ENCODE measurements at regions not wholly inside any gene's neighbourhood (a gene's known extent, or its start where the extent isn't known, plus 50 kb on each side); places are given as distances from the start of the nearest gene placed in this dataset.

- DNase-seq, result no peak
These were observed 83.1 kb upstream of the FNDC3B start for GRCh38 chr3:171956181-171956683.

- DNase-seq, result no peak
These were observed 82.7 kb upstream of the FNDC3B start for GRCh38 chr3:171956705-171957104.

- DNase-seq, result no peak
These were observed 79.8 kb upstream of the FNDC3B start for GRCh38 chr3:171959532-171960089.

- DNase-seq, result no peak
These were observed 79.2 kb upstream of the FNDC3B start for GRCh38 chr3:171960159-171960558.

DNA sequence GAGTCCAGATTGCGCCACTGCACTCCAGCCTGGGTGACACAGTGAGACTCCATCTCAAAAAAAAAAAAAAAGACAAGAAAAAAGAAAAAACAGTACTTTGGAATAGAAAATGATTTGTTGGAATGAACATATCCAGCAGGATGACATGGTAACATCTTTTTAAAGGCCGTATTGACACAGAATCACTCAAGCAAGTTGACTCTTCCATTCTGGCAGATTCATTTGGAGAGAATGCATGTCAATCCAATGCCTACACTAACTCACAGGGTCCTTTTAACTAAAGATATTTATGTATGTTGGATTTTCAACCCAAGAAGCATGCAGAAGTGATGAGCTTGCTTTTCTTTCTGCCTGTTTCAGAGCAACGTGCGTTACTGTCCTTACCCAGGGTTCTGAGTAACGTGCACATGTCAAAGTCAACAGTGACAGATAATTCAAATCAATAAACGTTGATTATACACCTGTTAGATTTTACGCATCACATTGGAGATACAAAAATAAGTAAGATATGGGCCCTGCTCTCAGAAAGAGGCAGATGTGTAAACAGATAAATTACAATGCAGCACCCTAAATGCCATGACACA, 77.1 kb upstream of the FNDC3B start:
- DNase-seq, result no peak

DNA sequence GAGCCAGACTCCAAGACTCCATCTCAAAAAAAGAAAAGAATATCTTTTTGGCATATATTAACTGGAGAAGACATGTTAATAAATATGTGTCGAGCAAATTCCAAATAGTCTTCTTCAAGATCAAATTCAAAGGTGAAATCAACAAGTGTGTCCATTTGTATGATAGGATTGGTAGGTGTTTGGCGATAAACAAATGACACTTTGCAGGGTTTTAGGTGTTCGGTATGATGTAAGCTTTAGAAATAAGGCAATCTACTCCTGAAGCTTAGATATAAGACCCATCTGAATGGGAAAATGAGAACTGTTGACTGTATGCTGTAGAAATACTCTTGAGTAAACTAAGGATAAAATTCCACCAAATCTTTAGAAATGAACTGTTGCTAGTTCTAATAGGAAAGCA, 75.8 kb upstream of the FNDC3B start:
- DNase-seq, result no peak

DNA sequence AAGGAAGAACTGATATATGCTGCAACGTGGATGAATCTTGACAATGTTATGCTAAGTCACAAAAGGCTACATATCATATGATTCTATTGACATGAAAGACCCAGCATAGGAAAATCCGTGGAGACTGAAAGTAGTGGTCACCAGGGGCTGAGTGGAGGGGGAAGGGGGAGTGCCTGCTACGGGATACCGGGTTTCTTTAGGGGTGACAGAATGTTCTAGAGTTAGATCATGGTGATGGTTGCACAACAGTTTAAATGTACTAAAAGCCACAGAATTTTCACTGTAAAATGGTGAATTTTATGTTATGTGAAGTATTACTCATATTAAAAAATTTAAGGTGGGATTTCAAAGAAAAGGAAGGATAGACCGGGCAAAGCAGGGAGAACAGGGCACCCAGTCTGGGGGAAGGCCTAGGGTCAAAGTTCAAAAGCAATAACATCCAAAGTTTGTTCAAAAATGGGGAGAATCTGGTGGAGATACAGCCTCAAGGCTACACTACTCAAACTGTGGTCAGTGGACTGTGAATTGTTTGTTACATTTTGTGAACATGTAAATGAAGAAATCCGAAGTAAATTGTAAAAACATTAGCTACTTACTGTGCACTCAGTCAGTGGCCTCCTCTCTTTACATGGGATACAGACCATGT, 74.2 kb upstream of the FNDC3B start:
- DNase-seq, result no peak

DNA sequence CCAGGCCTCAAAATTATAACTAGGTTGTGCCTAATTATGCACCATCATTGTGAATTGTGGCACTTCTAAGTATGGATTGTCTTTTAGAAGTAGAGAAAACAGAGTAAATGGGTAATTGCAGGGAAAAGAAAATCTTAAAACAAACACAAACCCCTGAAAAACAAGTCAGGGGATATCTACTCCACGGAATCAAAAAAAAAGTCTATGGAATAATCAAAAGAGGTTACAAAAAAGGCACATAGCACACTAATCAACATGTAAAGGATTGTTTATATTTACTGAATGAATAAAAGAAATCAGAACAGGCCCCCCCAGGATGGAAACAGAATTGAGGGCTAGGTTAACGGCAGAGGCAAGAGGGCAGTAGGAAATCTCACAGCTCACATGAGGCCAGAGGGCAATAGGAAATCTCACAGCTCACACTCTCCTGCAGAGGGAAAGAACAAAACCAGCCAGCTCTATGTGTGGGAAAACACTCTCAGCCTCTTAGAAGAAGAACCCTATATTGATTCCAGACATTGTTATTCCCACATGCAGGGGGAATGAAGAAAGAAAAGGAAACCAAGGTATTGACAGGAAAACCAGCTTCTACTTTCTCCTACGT, 72.7 kb upstream of the FNDC3B start:
- DNase-seq, result no peak

- peak; percentile 93 to 98 for DNase-seq
These were observed 72.1 kb upstream of the FNDC3B start for GRCh38 chr3:171967137-171967783.

DNA sequence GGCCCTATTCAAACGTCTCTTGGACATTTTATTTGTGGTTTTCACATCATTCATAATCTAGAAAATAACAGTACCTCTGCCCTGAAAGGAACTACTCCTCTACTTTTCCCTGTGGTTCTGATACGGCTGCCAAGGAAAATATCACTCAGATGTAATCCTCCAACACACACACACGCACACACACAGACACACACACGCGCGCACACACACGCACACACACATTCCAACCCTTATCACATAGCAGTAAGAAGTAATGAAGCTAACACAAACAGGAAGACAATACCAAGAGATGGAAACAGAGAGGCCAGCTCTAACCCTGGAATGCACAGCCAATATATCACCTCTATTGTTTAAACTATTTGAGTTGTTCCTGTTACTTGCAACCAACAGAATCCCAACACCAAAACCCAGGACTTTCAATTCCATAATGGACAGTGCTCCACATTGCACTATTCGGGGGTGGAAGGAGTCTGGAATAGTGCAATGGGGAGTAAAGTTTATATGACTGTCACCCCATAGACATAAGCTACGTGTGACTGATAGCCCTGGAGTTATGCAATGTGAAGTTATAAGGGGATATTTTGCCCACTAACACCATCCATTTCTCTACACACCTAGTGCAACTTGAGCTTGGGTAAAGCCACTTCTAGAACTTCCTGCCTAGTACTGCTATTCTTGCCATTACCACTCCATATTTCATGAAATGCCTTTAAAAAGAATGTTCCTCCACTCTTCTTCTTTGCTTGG, 71.3 kb upstream of the FNDC3B start:
- DNase-seq, result no peak

DNA sequence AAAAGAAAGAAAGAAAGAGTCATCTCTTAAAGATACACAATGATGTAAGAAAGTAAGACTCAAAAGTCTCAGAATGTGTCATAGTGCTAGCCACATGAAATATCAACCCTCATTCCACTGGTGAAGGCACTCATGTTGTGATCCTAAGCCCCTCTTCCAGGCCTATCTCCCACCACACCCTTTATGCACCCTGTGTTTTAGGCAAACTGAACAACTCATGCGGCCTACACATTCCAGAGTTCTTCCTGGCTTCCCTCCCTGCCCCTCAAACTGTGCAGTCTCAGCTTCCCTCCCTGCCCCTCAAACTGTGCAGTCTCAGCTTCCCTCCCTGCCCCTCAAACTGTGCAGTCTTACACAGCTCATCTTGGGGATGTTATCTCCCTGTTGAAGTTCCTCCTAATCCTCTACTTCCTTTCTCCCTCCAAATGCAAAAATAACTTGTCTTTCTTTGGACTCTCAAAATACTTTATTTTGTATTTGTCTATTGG, 69.0 kb upstream of the FNDC3B start:
- peak in 1 of 2 donors; percentile 19 for DNase-seq

DNA sequence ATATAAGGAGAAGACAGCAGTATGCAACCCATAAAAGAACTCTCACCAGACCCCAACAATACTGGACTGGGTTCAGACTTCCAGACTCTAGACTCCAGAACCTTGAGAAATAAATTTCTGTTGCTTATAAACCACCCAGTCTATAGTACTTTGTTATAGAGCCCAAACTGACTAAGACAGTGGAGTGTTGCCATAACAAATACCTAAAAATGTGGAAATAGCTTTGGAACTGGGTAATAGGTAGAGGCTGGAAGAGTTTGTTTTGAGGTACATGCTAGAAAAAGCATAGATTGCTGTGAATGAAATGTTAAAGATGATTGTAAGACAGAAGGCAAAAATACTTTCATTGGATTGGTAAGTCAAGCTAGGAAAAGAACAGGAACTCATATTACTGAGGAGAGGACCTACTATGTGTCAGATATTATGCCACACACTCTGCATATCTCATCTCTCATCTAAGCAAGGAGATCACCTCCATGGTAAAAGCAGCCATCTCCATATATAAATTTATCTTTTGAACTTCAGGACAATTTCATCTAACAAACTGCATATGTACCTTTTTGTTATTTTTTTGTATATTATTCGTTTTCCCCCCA, 67.4 kb upstream of the FNDC3B start:
- DNase-seq, result no peak

DNA sequence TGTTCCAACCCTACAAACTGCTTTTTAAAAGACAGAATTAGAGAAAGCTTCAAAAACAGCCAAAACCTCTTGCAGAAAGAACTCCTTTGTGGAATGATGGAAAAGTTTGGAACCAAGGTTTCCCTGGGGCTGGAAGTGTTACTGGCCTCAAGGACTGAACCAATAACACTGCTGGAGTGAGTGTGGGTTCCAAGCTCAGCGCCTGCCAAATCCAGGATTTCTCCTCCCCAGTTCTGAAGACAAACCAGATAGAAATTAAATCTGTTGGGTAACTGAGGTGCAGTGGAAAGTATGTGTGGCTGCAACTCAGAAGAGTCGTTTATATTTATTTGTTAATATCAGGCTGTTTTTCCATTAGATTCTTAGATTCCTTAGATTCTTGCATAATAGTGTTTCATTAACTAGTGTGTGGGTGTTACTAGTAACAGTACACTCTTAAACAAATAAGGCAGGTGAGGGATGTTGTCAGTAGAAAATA, 66.5 kb upstream of the FNDC3B start:
- DNase-seq, result no peak

DNA sequence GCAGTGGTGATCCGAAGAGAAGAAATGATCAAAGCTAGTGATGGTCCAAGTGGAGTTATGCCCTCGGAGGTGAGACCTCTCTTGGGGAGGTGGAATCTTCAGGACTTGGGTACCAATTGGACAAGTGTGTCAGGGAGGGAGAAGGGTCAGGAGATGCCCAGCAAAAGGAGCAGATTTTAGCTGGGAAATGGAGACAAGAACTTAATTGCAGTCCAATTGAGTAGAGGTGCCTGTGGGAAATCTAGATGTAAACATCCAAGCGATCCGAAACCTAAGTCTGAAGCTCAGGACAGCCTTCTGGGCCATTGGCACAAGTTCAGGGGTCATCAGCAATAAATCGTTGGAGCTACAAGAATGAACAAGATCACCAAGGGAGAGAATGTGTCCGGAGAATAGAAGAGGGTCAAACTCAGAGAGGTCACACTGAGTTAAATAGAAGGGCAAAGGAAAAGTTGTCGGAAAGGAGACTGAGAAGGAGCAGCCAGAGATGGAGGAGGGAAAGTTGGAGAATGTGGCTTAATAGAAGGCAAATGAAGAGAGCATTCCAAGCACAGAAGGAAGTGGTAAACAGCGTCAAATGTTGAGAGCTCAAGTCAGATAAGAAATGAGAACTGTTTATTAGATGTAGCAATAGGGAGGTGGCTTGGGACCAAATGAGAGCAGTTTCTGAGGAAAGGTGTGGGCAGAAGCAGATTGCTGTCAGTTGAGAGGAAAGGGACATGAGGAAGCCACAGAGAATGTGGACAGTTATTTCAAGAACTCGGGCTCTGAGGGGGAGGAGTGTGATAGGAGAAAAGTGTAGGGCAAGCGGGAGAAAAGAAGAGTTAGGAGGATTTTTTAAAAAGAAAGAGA, 64.2 kb upstream of the FNDC3B start:
- DNase-seq, result peak; percentile 88 to 91

DNA sequence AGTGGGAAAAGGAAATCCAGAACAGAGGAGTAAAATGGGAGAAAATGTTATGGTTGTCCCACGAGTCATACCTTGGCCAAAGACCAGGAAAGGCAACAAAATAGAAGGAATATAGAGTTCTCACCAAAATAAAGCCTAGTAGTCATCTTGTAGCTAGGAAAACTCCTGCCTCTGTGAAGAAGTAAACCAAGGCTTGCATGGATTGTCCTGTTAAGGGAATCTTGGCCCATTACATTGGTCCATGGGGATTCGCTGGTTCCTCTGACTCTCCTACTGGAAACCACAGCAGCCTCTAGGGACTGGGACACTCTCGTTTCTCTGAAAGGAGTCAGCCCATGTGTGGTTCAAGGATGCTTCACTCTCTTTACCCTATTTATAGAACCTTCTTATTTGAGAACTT, 62.9 kb upstream of the FNDC3B start:
- DNase-seq, result no peak

DNA sequence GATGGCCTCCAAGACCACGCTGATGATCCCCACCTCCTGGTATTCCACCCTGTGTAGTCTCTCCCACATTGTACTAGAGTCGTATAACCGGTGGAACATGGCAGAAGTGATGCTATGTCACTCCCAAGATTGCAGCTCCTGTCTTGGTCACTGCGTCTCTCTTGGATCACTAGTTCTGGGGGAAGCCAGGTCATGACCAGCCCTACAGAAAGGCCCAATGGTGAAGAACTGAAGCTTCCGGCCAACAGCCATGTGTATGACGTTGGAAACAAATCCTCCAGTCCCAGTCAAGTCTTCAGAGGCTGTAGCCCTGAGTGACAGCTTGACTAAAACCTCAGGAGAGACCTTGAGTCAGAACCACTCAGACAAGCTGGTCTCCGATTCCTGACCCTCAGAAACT, 61.9 kb upstream of the FNDC3B start:
- no peak for DNase-seq

- peak; percentile 63 to 81 for DNase-seq
These were observed 61.5 kb upstream of the FNDC3B start for GRCh38 chr3:171977860-171978259.

GRCh38 chr3:171978390-171978789, 61.0 kb upstream of the FNDC3B start:
- DNase-seq, result no peak

DNA sequence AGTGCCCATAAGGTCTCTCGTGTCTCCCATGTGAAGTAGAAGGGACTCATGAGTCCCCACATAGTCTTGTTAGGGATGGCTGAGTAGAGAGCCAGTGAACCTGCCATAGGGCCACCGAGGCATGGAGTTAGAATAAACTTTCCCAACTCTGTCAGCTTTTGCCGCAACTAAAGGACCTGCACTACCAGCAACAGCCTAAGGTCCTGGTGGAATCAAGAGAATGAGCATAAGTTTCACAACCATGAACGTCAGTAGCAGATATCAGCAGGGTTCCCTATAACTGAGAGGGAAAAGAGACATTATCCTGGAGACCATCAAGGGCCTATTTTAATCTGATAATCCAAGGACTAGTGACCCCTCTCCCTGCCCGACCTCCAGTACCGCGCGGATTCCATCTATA, 60.3 kb upstream of the FNDC3B start:
- peak in 1 of 2 donors; percentile 41 for DNase-seq

DNA sequence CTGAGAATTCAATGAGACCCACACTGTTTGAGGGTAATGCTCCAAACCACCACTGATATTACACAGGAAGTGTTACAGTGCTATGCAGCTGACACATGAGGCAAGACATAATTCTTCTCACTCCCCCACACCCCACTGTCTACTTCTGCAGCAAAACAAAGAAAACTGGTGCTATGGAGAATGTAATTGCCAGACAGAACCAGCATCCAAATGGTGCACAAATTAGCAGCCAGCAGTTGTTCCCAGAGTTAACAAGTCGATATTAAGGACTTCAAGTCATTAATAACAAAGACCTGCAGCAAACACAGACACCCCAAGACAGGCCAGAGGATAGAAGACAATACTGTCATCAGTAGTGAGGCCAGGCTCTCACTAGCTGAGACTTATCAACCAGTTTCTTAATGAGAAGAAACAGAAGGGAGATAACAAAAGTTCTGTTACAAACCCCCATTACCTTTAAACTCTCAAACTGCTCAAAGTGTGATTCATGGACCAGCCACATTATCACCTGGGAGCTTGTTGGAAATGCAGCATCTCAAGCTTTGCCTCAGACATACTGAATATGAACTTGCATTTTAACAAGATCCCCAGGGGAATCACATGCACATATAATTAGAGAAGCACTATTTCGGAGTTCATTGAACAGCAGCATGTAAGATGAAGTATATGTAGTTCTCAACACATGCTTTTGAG, 58.7 kb upstream of the FNDC3B start:
- DNase-seq, result peak; percentile 80 to 83
